HG03139 (cell line): ENCODE measurements at regions not wholly inside any gene's neighbourhood (a gene's known extent, or its start where the extent isn't known, plus 50 kb on each side); places are given as distances from the start of the nearest gene placed in this dataset.
"Not testable (repeated sequence)": the region's sequence is repeated elsewhere in the genome, so short reads cannot be mapped to it uniquely, and the experiment has no call there.

Source experiments
- ATAC-seq: cut with Tn5 transposase; IDR thresholded peaks from one replicate; pipeline ENCODE4 v1.9.1; 2021; ENCODE audit not compliant: unreplicated experiment

DNA sequence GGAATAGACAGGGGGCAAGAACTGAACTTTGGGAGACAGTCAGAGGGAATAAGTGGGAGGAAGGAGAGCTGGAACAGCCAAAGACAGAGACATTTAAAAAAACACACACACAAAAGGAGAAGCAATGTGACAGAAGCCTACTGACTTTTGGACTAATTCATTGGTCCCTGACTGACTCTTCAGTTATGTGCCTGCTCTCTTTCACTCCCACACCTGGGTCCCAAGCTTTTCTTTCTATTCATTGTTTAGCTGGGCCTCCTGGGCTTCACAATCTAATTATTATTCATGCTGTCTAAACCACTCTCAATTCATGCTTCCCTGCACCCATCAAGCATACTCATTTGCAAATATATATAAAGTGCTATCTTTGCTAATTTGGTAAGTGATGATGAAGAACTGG is 139.2 kb upstream of the IRS4 start:
- no peak for ATAC-seq

DNA sequence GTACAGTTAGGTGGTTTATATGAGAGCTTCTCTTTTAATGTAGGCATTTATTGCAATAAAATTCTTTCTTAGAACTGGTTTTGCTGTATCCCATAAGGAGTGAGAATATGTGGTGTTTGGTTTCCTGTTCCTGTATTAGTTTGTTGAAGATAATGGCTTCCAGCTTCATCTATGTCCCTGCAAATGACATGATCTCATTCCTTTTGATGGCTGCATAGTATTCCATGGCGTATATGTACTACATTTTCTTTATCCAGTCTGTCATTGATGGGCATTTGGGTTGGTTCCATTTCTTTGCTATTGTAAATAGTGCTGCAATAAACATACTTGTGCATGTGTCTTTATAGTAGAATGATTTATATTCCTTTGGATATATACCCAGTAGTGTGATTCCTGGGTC is 106.7 kb upstream of the IRS4 start:
- not testable (repeated sequence) for ATAC-seq

DNA sequence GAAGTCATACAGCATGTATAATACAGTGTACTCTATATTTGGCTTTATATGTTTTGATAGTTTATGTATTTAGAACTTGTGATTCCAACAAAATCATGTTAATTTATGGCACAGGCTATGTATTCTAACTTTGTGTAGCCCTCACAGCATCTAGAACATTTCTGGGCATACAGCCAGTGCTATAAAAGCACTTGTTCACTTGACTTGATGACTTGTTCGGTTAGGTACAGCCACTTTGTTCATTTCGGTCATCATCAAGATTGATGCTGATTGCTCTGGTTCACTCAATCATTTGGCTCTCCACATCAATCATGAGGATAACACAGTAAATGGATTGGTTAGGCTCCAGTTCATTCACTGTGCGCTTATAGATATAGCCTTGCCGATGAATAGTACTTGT is 97.6 kb upstream of the IRS4 start:
- ATAC-seq: no peak

DNA sequence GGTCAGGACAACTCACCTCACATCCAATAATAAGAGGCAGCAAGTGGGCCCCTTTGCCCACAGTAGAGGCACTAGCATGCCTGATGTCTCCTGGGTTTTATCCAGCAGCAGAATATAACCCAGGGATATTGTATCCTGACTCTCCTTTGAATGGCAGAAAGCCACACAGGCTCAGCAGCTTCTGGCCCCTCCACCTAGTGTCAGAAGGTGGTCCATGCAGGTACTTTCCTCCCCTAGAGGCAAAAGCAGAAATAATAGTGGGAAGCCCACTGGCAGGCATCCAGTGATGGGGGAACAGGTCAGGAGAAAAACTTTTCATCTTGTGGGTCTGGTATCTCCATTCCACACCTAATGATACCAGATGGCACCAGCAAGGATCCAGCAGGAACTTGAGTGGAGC is 75.5 kb upstream of the IRS4 start:
- no peak for ATAC-seq

DNA sequence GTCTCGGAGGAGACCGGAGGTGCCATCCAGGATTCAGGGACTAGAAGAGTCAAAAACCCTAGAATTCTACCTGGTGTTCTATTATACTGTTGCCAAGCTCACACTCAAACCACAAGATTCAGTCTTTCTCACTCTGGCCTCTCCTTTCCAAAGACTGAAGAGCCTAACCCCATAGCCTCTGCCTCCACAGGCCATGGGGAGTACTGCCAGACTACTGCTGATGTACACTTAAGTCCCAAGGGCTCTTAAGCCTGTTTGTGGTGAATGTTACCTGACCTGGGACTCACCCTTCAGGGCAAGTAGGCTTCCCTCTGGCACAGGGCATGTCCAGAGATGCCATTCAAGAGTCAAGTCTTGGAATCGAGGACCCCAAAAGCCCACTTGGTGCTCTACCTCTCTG is 58.9 kb upstream of the IRS4 start:
- no peak for ATAC-seq
